Endothelial cell of umbilical vein (primary cell): ENCODE measurements at regions not wholly inside any gene's neighbourhood (a gene's known extent, or its start where the extent isn't known, plus 50 kb on each side); places are given as distances from the start of the nearest gene placed in this dataset.

ENCODE experiments used
- BruUV-seq: library from RNA; stranded (reverse); fragments of 400-500 nt; replicated peaks from 2 replicates; lab custom pipeline; 2021; lab: Mats Ljungman, UMichigan
- CTCF ChIA-PET: fragments of 300-600, 350-600 bp; sonication (Branson Sonifier 250); formaldehyde crosslinking; loops from one replicate; lab custom pipeline; 2021; ENCODE audit warnings: antibody characterized with exemption, inconsistent platforms; lab: Charles Lee
- POLR2A ChIA-PET: fragments of 300-600, 350-600 bp; sonication (Branson Sonifier 250); formaldehyde crosslinking; loops from one replicate; lab custom pipeline; 2021; ENCODE audit warnings: antibody characterized with exemption, inconsistent platforms; lab: Charles Lee
- DNase-seq: peaks from one replicate; pipeline ENCODE4 v3.0.0-alpha.2; 2011; ENCODE audit warnings: low read depth, low spot score
- FAIRE-seq: peaks from 2 replicates; lab custom pipeline; 2011; peaks lifted over from hg19 to GRCh38; lab: Jason Lieb, UNC
- H2AFZ ChIP-seq: 2 replicates; pipeline ENCODE4 v1.6.0; 2012; ENCODE audit warnings: low read depth, low read length, control low read depth, inconsistent platforms
- H3K27ac ChIP-seq: 2 replicates; pipeline ENCODE4 v1.5.1; 2011; ENCODE audit warnings: low read depth, mild to moderate bottlenecking, control low read depth, low read length, moderate library complexity; ENCODE audit not compliant: insufficient read depth
- H3K27me3 ChIP-seq, 2 experiments: 2 replicates each; pipeline versions ENCODE4 v1.6.0 to v1.6.1; 2011; ENCODE audit warnings: low read length in 2 of 2, mixed read lengths in 1 of 2; ENCODE audit not compliant: control insufficient read depth in 2 of 2, insufficient read depth in 2 of 2
- H3K36me3 ChIP-seq, 2 experiments: 2 replicates in 1 of 2; 3 replicates in 1 of 2; pipeline ENCODE4 v1.5.1; 2011; ENCODE audit warnings: low read length in 2 of 2, mild to moderate bottlenecking in 1 of 2, moderate library complexity in 1 of 2; ENCODE audit not compliant: control insufficient read depth in 2 of 2, insufficient read depth in 2 of 2; ENCODE audit errors: extremely low read depth in 1 of 2
- H3K4me1 ChIP-seq: 3 replicates; pipeline ENCODE4 v1.5.1; 2011; ENCODE audit warnings: mild to moderate bottlenecking, low read length; ENCODE audit not compliant: control insufficient read depth, insufficient read depth; ENCODE audit errors: extremely low read depth
- H3K4me2 ChIP-seq: 2 replicates; pipeline ENCODE4 v1.6.1; 2011; ENCODE audit warnings: low read length, control low read depth, mixed read lengths; ENCODE audit not compliant: insufficient read depth
- H3K4me3 ChIP-seq, 3 experiments: fragments of 200-600 bp in 1 of 3; sonication (generic), shearing (Covaris generic) in 1 of 3; replicated peaks in 1 of 3; 2 replicates each; pipeline ENCODE4 v1.5.1; 2011 to 2016; ENCODE audit warnings: control low read depth in 3 of 3, low read length in 3 of 3, mild to moderate bottlenecking in 2 of 3, inconsistent platforms in 1 of 3, low read depth in 1 of 3, moderate library complexity in 1 of 3; ENCODE audit not compliant: insufficient read depth in 1 of 3
- H3K79me2 ChIP-seq: 2 replicates; pipeline ENCODE4 v1.6.0; 2012; ENCODE audit warnings: low read length, inconsistent platforms; ENCODE audit not compliant: control insufficient read depth, insufficient read depth
- H3K9ac ChIP-seq: replicated peaks from 2 replicates; pipeline ENCODE3; 2011; ENCODE audit warnings: low read length, control low read depth; ENCODE audit not compliant: insufficient read depth; ENCODE audit errors: extremely low read depth
- H3K9me1 ChIP-seq: replicated peaks from 3 replicates; pipeline ENCODE4 v1.6.0; 2011; ENCODE audit warnings: mild to moderate bottlenecking, low read length; ENCODE audit not compliant: control insufficient read depth, insufficient read depth; ENCODE audit errors: extremely low read depth
- H3K9me3 ChIP-seq: replicated peaks from 2 replicates; pipeline ENCODE4 v1.5.1; 2012; ENCODE audit warnings: low read length, inconsistent platforms; ENCODE audit not compliant: control insufficient read depth, insufficient read depth
- H4K20me1 ChIP-seq: replicated peaks from 2 replicates; pipeline ENCODE3; 2011; ENCODE audit warnings: mild to moderate bottlenecking, low read length; ENCODE audit not compliant: control insufficient read depth, insufficient read depth; ENCODE audit errors: extremely low read depth
- GATA2 ChIP-seq: IDR thresholded peaks from 2 replicates; pipeline ENCODE4 v1.7.0; 2011; ENCODE audit warnings: low read depth, mild to moderate bottlenecking, moderate library complexity, mixed read lengths, low read length; ENCODE audit not compliant: insufficient read length, insufficient read depth
- JUN ChIP-seq: IDR thresholded peaks from 2 replicates; pipeline ENCODE4 v1.6.1; 2011; ENCODE audit warnings: borderline replicate concordance, low read depth; ENCODE audit not compliant: insufficient read length, insufficient read depth
- POLR2A ChIP-seq: IDR thresholded peaks from 2 replicates; pipeline ENCODE4 v1.6.1; 2012; ENCODE audit warnings: low read depth, mild to moderate bottlenecking, control low read depth, low read length
- POLR2AphosphoS5 ChIP-seq: IDR thresholded peaks from 2 replicates; pipeline ENCODE4 v1.6.1; 2012; ENCODE audit warnings: low read depth, mild to moderate bottlenecking, control low read depth, low read length, moderate library complexity; ENCODE audit not compliant: insufficient read depth
- dilution Hi-C: fragments of 300-500 bp; cut with MboI; formaldehyde crosslinking; loops from one replicate; pipeline ENCODE4 v1.15.0; 2019; ENCODE audit warnings: low sequenced_read_pairs; ENCODE audit not compliant: extremely low pct_ligation_motif_present
- intact Hi-C: fragments of 100-400 bp; cut with micrococcal nuclease; formaldehyde crosslinking; loops from one replicate; pipeline ENCODE4 v1.10.0; 2022

DNA sequence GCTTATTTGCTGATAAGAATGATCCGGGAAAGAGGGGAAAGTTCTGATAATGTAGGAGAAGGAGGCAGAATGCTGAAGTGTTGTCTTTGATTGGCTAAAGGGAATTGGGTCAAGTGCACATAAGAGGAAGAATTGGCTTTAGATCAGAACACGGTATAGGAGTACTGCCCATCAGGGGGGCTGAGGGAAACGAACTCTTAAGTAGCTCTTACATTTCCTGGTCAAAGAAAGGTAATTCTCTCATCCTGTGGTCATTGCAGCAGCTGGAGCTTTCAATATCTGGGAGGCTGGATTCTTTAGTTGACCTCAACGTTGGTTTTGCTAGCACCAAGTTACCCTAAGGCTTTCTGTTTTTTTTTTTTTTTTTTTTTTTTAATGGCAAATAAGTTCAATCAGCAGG lies 178.7 kb upstream of the NR3C1 start:
- Histone ChIP-seq H3K27me3 (no peaks in the 10 kb centered on the region), H3K4me3 (no peak overlapping the region), H3K27ac (no peak overlapping the region), H2AFZ (no peak overlapping the region), H4K20me1 (no peaks in the 10 kb centered on the region), H3K9me3 (no peaks in the 10 kb centered on the region), H3K79me2 (no peaks in the 10 kb centered on the region), H3K36me3 (no peaks in the 10 kb centered on the region), H3K9me1 (no peaks in the 10 kb centered on the region), H3K4me1 (peaks cover 17% of the 10 kb centered on the region), H3K9ac (no peak overlapping the region), H3K4me2 (no peak overlapping the region)
- dilution Hi-C loops: no loop called here
- intact Hi-C loops: loop anchor here (10.0 kb wide), 2 partner anchors 577 to 657 kb away; no protein-coding TSS in a partner anchor
- FAIRE-seq (no peak), DNase-seq (no peak)
- no TSS peak for BruUV-seq
- CTCF ChIA-PET: interaction anchor here (0.7 to 1.9 kb wide), 2 partner anchors 11 to 12 kb away, joined by 4 to 5 read pairs; no protein-coding TSS in a partner anchor
- TF ChIP-seq POLR2AphosphoS5: no peak
- no peak for TF ChIP-seq GATA2
- TF ChIP-seq POLR2A: no peak
- POLR2A ChIA-PET: interaction anchor here (0.7 kb wide), 1 partner anchor 364 kb away, joined by 7 read pairs; no protein-coding TSS in a partner anchor

- FAIRE-seq (no peak), DNase-seq (no peak)
- no peaks in the 10 kb centered on the region for H4K20me1 ChIP-seq
- no peak overlapping the region for H3K4me3 ChIP-seq
- no peak overlapping the region for H3K4me2 ChIP-seq
- H2AFZ ChIP-seq: no peak overlapping the region
- no peaks in the 10 kb centered on the region for H3K9me3 ChIP-seq
- no peak overlapping the region for H3K27ac ChIP-seq
- H3K9ac ChIP-seq: no peak overlapping the region
- no peaks in the 10 kb centered on the region for H3K79me2 ChIP-seq
- no peaks in the 10 kb centered on the region for H3K36me3 ChIP-seq
- BruUV-seq: no TSS peak
- ChIA-PET POLR2A (interaction anchor here (0.7 kb wide), 1 partner anchor 363 kb away, joined by 7 read pairs; no protein-coding TSS in a partner anchor), CTCF (interaction anchor here (0.7 to 1.9 kb wide), 2 partner anchors 10 to 12 kb away, joined by 4 to 5 read pairs; no protein-coding TSS in a partner anchor)
- H3K9me1 ChIP-seq: no peaks in the 10 kb centered on the region
- peaks cover 12% of the 10 kb centered on the region for H3K4me1 ChIP-seq
- intact Hi-C loops (loop anchor here (10.0 kb wide), 2 partner anchors 577 to 657 kb away; no protein-coding TSS in a partner anchor), dilution Hi-C loops (no loop called here)
- no peaks in the 10 kb centered on the region for H3K27me3 ChIP-seq
- TF ChIP-seq JUN: no peak
Observed at GRCh38 chr5:143581649-143582048, 178.2 kb upstream of the NR3C1 start.
